ENCODE measurements at regions not wholly inside any gene's neighbourhood (a gene's known extent, or its start where the extent isn't known, plus 50 kb on each side); places are given as distances from the start of the nearest gene placed in this dataset.

- Histone ChIP-seq H3K4me2 (ENCODE audit: insufficient read depth, low read length) (peak overlapping the region; percentile 65), H3K36me3 (ENCODE audit: insufficient read depth, low read length) (no peaks in the 10 kb centered on the region), H4K20me1 (ENCODE audit: insufficient read depth, low read length) (no peaks in the 10 kb centered on the region), H3K9me3 (ENCODE audit: low read depth, low read length) (no peaks in the 10 kb centered on the region), H3K79me2 (ENCODE audit: insufficient read depth, low read length) (no peaks in the 10 kb centered on the region), H3K27me3 (ENCODE audit: insufficient read depth, low read length) (no peaks in the 10 kb centered on the region), H3K27ac (ENCODE audit: low read depth, low read length) (no peak overlapping the region), H2AFZ (ENCODE audit: low read length) (peak overlapping the region; percentile 25), H3K4me3 (ENCODE audit: insufficient read depth, low read length) (peak overlapping the region; percentile 28), H3K4me1 (ENCODE audit: insufficient read depth, low read length) (no peaks in the 10 kb centered on the region)
- DNase-seq (ENCODE audit: insufficient read length, low spot score, missing footprints): peak; percentile 11
- TF ChIP-seq, protein P1, sequence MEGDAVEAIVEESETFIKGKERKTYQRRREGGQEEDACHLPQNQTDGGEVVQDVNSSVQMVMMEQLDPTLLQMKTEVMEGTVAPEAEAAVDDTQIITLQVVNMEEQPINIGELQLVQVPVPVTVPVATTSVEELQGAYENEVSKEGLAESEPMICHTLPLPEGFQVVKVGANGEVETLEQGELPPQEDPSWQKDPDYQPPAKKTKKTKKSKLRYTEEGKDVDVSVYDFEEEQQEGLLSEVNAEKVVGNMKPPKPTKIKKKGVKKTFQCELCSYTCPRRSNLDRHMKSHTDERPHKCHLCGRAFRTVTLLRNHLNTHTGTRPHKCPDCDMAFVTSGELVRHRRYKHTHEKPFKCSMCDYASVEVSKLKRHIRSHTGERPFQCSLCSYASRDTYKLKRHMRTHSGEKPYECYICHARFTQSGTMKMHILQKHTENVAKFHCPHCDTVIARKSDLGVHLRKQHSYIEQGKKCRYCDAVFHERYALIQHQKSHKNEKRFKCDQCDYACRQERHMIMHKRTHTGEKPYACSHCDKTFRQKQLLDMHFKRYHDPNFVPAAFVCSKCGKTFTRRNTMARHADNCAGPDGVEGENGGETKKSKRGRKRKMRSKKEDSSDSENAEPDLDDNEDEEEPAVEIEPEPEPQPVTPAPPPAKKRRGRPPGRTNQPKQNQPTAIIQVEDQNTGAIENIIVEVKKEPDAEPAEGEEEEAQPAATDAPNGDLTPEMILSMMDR (IDR thresholded peaks at IDR 0.05; ENCODE audit: extremely low read depth, low read depth, low read length): no peak
These were observed 63.4 kb downstream of the NUDT10 start for GRCh38 chrX:51395810-51396728.

- no peaks in the 10 kb centered on the region for H3K36me3 ChIP-seq (ENCODE audit: insufficient read depth, low read length)
- no peak overlapping the region for H3K27ac ChIP-seq (ENCODE audit: low read depth, low read length)
- peak overlapping the region; percentile 65 for H3K4me2 ChIP-seq (ENCODE audit: insufficient read depth, low read length)
- H4K20me1 ChIP-seq (ENCODE audit: insufficient read depth, low read length): no peaks in the 10 kb centered on the region
- no peaks in the 10 kb centered on the region for H3K79me2 ChIP-seq (ENCODE audit: insufficient read depth, low read length)
- TF ChIP-seq, protein P1 (IDR thresholded peaks at IDR 0.05; ENCODE audit: extremely low read depth, low read depth, low read length): no peak
- no peaks in the 10 kb centered on the region for H3K4me1 ChIP-seq (ENCODE audit: insufficient read depth, low read length)
- H3K27me3 ChIP-seq (ENCODE audit: insufficient read depth, low read length): no peaks in the 10 kb centered on the region
- no peak overlapping the region for H2AFZ ChIP-seq (ENCODE audit: low read length)
- no peak overlapping the region for H3K4me3 ChIP-seq (ENCODE audit: insufficient read depth, low read length)
- H3K9me3 ChIP-seq (ENCODE audit: low read depth, low read length): no peaks in the 10 kb centered on the region
- no peak for DNase-seq (ENCODE audit: insufficient read length, low spot score, missing footprints)
These were observed 62.8 kb downstream of the NUDT10 start for GRCh38 chrX:51395480-51395809.
